NCI-H1092 treated with DMSO at 0.1 percent for 48 hours (cell line): ENCODE measurements at regions not wholly inside any gene's neighbourhood (a gene's known extent, or its start where the extent isn't known, plus 50 kb on each side); places are given as distances from the start of the nearest gene placed in this dataset.
"Not testable (repeated sequence)": the region's sequence is repeated elsewhere in the genome, so short reads cannot be mapped to it uniquely, and the experiment has no call there.

Source experiments
- DNase-seq: peaks from one replicate; lab custom pipeline; 2025; lab: John Stamatoyannopoulos, UW

DNA sequence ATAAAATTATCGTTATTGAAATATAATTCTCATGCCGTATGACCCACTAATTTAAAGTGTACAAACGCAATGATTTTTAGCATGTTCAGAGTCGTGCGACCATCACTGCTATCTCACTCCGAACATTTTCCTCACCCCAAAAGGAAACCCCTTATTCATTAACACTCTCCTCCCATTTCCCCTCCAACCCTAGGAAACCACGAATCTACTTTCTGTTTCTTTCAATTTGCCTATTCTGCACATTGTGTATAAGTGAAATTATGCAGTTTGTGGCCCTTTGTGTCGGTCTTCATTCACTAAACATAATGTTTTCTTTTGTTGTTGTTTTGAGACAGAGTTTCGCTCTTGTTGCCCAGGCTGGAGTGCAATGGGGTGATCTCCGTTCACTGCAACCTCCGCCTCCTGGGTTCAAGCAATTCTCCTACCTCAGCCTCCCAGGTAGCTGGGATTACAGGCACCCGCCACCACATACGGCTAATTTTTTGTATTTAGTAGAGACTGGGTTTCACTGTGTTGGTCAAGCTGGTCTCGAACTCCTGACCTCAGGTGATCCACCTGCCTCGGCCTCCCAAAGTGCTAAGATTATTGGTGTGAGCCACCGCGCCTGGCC, 99.7 kb upstream of the ZNF217 start:
- no peak for DNase-seq

DNA sequence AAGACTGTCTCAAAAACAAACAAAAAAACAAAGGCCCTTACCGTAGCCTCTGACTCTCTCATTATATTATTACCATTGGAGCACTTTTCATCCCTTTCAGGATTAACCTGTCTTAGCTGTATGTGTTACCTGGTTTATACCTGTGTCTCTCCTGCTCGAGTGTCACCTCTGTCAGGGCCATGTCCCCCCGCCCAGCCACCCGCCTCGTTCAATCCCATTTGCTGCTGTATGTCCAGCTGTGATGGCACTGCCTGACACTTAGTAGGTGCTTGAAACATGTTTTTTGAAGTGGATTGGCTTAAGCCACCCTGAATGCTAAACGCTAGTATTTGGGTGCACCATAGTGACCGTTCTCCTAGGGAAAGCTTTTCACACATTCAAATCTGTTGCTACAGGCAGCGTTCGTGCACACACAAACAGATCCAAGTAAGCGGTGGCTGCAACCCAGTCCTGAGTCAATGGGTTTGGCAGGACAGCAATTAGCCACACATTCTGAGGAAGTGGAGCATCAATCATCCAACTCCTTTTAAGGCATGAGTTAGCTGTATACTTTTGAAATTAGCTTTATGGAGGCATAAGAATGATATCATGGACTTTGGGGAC, 98.9 kb upstream of the ZNF217 start:
- DNase-seq = no peak

DNA sequence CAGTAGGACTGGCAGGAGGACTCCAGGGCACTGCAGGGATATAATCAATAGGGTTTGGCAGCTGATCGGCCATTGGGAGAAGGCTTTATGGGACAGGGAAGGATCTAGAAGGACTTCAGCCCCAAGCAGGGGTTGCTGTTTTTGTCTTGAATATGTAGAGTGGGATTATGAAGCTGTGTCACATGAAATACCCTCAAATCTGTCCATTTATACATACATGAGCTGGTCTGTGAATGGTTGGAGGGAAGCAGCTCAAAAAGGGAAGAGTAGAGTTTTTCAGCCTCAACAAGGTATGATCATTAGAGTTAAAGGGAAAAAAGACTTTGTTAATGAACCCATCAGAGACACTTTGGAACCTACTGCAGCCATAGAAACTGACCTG, 98.2 kb upstream of the ZNF217 start:
- DNase-seq = no peak

GRCh38 chr20:53691060-53691810, 97.6 kb upstream of the ZNF217 start:
- no peak for DNase-seq

GRCh38 chr20:53688085-53688484, 94.4 kb upstream of the ZNF217 start:
- DNase-seq = no peak

DNA sequence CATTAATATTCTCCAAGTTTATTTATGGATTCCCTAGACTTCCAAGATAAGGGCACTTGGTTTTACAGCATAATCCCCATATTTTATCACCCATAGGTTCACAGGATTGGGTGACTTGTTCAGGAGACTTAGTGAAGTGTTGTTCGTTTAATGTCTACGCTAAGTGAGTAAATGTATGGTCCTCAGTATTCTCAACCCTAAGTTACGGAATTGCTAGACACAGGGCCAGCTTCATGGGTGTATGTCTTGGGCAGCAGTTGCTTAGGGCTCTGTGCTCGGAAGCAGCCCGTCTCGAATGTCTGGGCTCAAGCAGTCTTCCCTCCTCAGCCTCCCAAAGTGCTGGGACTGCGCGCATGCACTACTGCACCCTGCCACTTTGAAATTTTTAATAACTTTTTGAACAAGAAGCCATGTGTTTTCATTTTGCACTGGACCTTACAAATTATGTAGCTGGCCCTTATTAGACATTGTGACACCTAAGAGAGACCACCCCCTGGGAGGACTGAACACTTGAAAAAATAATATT, 91.5 kb upstream of the ZNF217 start:
- DNase-seq = no peak

GRCh38 chr20:53683506-53683905, 89.9 kb upstream of the ZNF217 start:
- DNase-seq = no peak

DNA sequence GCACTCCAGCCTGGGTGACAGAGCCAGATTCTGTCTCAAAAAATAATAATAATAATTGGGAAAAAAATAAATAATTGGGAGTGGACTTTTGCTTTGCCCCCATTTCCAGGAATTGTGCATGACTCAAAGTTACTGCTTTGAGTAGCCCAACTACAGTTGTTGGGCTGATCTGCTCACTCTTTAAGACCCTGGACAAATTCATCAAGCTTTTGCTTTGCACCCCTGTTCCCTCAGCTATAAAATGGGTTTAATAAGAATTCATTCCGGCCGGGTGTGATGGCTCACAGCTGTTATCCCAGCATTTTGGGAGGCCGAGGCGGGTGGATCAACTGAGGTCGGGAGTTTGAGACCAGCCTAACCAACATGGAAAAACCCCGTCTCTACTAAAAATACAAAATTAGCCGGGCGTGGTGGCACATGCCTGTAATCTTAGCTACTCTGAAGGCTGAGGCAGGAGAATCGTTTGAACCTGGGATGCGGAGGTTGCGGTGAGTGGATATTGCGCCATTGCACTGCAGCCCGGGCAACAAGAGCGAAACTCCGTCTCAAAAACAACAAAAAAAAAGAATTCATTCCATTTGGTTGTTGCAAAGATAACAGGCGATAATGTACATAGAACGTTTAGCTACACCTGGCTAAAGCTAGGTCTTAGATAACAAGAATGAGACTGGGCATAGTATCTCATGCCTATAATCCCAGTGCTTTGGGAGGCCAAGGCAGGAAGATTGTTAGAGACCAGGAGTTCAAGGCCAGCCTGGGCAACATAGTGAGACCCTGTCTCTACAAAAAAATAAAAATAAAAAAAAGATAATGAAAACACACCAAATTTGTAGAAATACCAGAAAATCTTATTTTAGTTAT, 87.9 kb upstream of the ZNF217 start:
- DNase-seq = no peak

DNA sequence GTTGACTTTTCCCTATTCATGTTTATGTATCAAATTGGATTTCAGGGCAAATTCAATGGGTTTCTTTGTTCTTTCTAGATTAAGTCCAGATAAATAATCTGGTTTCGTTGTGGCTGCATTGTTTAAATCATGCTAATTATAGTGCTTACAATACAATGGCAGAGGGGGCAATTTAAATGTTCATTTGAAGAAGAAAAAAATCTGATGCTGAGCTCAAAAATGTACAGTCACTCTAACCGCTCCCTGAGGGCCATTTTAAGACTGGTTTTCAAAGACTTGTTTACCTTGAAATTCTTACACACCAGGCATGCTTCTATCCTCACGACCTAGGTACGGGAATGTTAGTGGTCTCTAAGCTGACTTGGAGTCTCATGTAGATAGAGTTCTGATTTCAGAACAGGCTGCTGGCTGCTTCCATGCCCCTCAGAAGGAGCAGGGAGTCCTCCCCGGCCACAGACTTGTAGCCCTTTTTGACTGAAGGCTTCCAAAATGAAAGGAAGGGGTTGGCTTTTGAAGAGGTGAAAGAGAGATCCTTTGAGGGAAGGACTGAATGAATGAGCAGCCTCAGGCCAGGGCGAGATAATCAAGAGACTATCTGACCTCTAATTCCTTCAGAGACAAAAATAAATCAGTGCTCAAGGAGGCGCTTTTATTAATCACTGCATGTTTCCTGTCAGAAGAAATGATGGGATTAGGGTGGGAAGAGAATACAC, 86.1 kb upstream of the ZNF217 start:
- DNase-seq = no peak

DNA sequence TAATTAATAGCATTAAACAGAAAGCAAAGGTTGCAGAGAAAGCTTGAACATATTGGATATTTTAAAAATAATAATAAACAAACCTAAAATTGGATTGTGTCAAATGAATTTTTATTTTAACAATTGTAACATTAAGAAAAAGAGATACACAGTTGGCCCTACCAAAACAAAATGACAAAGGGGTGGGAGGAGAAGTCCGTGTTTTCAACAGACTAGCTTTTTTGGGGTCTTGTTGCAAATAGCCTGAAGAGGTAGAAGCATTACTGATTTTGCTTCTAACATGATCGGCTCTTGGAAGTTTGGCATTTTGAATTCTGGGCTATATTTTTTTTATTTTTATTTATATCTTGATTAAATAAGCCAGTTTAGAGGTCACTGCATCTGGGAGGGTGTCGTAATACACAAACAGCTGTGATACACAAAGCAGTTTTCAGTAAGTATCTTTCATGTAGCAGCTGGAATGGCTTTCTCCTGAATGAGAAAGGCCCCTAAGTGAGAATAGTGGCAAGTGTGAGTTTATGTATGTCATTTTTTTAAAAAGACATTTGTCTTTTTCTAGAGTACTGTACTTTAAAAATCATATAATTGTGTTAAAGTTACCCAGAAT, 85.5 kb upstream of the ZNF217 start:
- no peak for DNase-seq

- DNase-seq = no peak
Observed at GRCh38 chr20:53678315-53678989, 84.8 kb upstream of the ZNF217 start.

- DNase-seq = no peak
Observed at GRCh38 chr20:53677447-53678314, 84.0 kb upstream of the ZNF217 start.

DNA sequence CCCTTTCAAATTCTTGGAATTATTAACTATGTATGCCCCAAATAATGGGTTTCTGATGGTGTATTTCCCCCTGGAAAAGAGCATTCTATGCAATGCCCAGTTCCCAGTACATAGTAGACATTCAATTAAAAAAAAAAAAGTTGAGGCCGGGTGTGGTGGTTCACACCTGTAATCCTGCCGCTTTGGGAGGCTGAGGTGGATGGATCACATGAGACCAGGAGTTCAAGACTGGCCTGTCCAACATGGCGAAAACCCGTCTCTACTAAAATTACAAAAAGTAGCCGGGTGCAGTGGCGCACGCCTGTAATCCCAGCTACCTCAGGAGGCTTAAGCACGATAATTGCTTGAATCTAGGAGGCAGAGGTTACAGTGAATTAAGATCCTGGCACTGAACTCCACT, 83.3 kb upstream of the ZNF217 start:
- no peak for DNase-seq

GRCh38 chr20:53676519-53676822, 82.8 kb upstream of the ZNF217 start:
- no peak for DNase-seq

- DNase-seq = no peak
Observed at GRCh38 chr20:53672484-53673129, 79.0 kb upstream of the ZNF217 start.

DNA sequence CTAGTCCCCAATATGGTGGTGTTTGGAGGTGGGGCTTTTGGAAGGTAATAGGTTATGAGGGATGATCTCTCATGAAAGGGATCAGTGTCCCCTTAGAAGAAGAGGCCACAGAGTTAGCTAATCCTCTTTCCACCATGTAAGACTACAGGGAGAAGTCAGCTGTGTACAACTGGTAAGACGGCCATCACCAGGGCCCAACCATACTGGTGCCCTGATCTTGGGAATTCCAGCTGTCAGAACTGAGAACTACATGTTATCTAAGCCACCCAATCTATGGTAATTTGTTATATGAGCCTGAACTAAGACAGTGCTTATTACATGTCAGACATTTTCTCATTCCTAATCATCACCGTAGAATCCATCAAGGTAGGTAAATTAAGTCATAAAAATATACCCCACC, 77.7 kb upstream of the ZNF217 start:
- DNase-seq = no peak

DNA sequence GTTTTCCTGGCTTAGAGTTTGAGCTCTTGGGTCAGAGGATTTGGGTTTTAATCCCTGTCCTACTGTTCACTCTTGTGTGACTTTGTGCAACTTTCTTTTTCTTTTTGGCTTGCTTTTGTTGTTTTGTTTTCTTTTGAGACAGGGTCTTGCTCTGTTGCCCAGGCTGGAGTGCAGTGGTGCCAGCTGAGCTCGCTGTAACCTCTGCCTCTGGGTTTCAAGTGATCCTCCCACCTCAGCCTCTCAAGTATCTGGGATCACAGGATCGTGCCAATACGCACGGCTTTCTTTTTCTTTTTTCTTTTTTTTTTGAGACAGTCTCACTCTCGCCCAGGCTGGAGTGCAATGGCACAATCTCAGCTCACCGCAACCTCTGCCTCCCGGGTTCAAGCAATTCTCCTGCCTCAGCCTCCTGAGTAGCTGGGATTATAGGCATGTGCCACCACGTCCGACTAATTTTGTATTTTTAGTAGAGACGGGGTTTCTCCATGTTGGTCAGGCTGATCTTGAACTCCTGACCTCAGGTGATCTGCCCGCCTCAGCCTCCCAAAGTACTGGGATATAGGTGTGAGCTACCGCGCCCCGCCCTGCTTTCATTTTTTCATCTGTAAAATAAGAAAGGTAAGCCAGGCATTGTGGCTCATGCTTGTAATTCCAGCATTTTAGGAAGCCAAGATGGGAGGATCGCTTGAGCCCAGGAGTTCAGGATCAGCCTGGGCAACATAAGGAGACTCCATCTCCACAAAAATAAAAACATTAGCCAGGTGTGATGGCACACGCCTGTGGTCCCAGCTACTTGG, 76.1 kb upstream of the ZNF217 start:
- not testable (repeated sequence) for DNase-seq

- DNase-seq = no peak
Observed at GRCh38 chr20:53668992-53669391, 75.4 kb upstream of the ZNF217 start.

DNA sequence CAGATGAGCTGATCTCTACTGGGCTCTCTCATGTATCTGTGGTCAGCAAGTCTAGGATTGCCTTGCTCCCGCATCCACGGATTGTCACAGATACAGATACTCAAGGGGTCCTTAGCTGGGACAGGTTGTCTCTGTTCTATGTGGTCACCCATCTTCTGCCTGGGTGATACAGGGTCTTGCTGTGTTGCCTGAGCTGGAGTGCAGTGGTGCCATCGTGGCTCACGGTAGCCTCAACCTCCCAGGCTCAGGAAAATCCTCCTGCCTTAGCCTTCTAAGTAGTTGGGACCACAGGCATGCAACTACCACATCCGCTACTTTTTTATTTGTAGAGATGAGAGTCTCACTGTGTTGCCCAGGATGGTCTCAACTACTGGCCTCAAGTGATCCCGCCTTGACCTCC, 72.5 kb upstream of the ZNF217 start:
- DNase-seq = no peak
